ENCODE measurements at regions not wholly inside any gene's neighbourhood (a gene's known extent, or its start where the extent isn't known, plus 50 kb on each side); places are given as distances from the start of the nearest gene placed in this dataset.
"Not testable (repeated sequence)": the region's sequence is repeated elsewhere in the genome, so short reads cannot be mapped to it uniquely, and the experiment has no call there.

- DNase-seq, result no peak
- no peak for TF ChIP-seq POLR2A (IDR thresholded peaks at IDR 0.05; ENCODE audit: low read length)
- no peak for TF ChIP-seq GATA1 (IDR thresholded peaks at IDR 0.05; ENCODE audit: low read depth, low read length)
Observed at GRCh38 chr11:45733176-45733575, 67.8 kb upstream of the CHST1 start.

GRCh38 chr11:45732343-45732742 is 66.9 kb upstream of the CHST1 start:
- DNase-seq, result no peak
- TF ChIP-seq POLR2A (IDR thresholded peaks at IDR 0.05; ENCODE audit: low read length) (no peak), GATA1 (IDR thresholded peaks at IDR 0.05; ENCODE audit: low read depth, low read length) (no peak)

GRCh38 chr11:45731171-45731570 is 65.7 kb upstream of the CHST1 start:
- not testable (repeated sequence) for DNase-seq

- TF ChIP-seq POLR2A (IDR thresholded peaks at IDR 0.05; ENCODE audit: low read length), result no peak
- no peak for TF ChIP-seq GATA1 (IDR thresholded peaks at IDR 0.05; ENCODE audit: low read depth, low read length)
- DNase-seq, result no peak
Observed at GRCh38 chr11:45730014-45730413, 64.6 kb upstream of the CHST1 start.

- no peak for DNase-seq
- TF ChIP-seq GATA1 (IDR thresholded peaks at IDR 0.05; ENCODE audit: low read depth, low read length) (no peak), POLR2A (IDR thresholded peaks at IDR 0.05; ENCODE audit: low read length) (no peak)
Observed at GRCh38 chr11:45726493-45727054, 61.2 kb upstream of the CHST1 start.

GRCh38 chr11:45725776-45726492 is 60.5 kb upstream of the CHST1 start:
- TF ChIP-seq GATA1 (IDR thresholded peaks at IDR 0.05; ENCODE audit: low read depth, low read length) (no peak), POLR2A (IDR thresholded peaks at IDR 0.05; ENCODE audit: low read length) (no peak)
- DNase-seq, result no peak

- DNase-seq, result no peak
- TF ChIP-seq GATA1 (IDR thresholded peaks at IDR 0.05; ENCODE audit: low read depth, low read length), result no peak
- no peak for TF ChIP-seq POLR2A (IDR thresholded peaks at IDR 0.05; ENCODE audit: low read length)
Observed at GRCh38 chr11:45725121-45725520, 59.7 kb upstream of the CHST1 start.

GRCh38 chr11:45724153-45724552 is 58.7 kb upstream of the CHST1 start:
- DNase-seq, result no peak
- TF ChIP-seq POLR2A (IDR thresholded peaks at IDR 0.05; ENCODE audit: low read length), result no peak
- no peak for TF ChIP-seq GATA1 (IDR thresholded peaks at IDR 0.05; ENCODE audit: low read depth, low read length)

GRCh38 chr11:45723397-45723796 is 58.0 kb upstream of the CHST1 start:
- no peak for DNase-seq
- TF ChIP-seq POLR2A (IDR thresholded peaks at IDR 0.05; ENCODE audit: low read length) (no peak), GATA1 (IDR thresholded peaks at IDR 0.05; ENCODE audit: low read depth, low read length) (no peak)

- DNase-seq, result no peak
- no peak for TF ChIP-seq POLR2A (IDR thresholded peaks at IDR 0.05; ENCODE audit: low read length)
- no peak for TF ChIP-seq GATA1 (IDR thresholded peaks at IDR 0.05; ENCODE audit: low read depth, low read length)
Observed at GRCh38 chr11:45722144-45722543, 56.7 kb upstream of the CHST1 start.

- TF ChIP-seq GATA1 (IDR thresholded peaks at IDR 0.05; ENCODE audit: low read depth, low read length) (no peak), POLR2A (IDR thresholded peaks at IDR 0.05; ENCODE audit: low read length) (no peak)
- no peak for DNase-seq
Observed at GRCh38 chr11:45717526-45717925, 52.1 kb upstream of the CHST1 start.

- no peak for DNase-seq
- TF ChIP-seq GATA1 (IDR thresholded peaks at IDR 0.05; ENCODE audit: low read depth, low read length) (no peak), POLR2A (IDR thresholded peaks at IDR 0.05; ENCODE audit: low read length) (no peak)
Observed at GRCh38 chr11:45715418-45715817, 50.0 kb upstream of the CHST1 start.
